Heart right ventricle (tissue), 16 donors: ENCODE measurements at regions not wholly inside any gene's neighbourhood (a gene's known extent, or its start where the extent isn't known, plus 50 kb on each side); places are given as distances from the start of the nearest gene placed in this dataset.

Experiments used
- ATAC-seq, 8 donors: fragments of 200-7000 bp; cut with Tn5 transposase; one replicate each; pipeline ENCODE4 v1.9.1; 2020; ENCODE audit warnings: mild to moderate bottlenecking in 8 of 8, moderate library complexity in 8 of 8, moderate number of reproducible peaks in 1 of 8
- DNase-seq, 2 donors: peaks; one replicate each; pipeline ENCODE4 v3.0.0-alpha.2; 2020
- H3K27ac ChIP-seq, 10 donors: fragments of 200-600 bp; sonication (generic) in 2 of 10; one replicate each; pipeline versions ENCODE4 v1.5.0 to v1.8.0; 2020 to 2022; ENCODE audit warnings: mild to moderate bottlenecking in 3 of 10
- H3K27me3 ChIP-seq, 7 donors: fragments of 200-600 bp; one replicate each; pipeline ENCODE4 v1.8.0; 2021 to 2022; ENCODE audit warnings: mild to moderate bottlenecking in 2 of 7
- H3K36me3 ChIP-seq, 9 donors: fragments of 200-600 bp; sonication (generic) in 1 of 9; one replicate each; pipeline versions ENCODE4 v1.5.0 to v1.8.0; 2020 to 2022; ENCODE audit warnings: mild to moderate bottlenecking in 2 of 9
- H3K4me1 ChIP-seq, 9 donors: fragments of 200-600 bp; sonication (generic) in 1 of 9; one replicate each; pipeline versions ENCODE4 v1.5.0 to v1.8.0; 2020 to 2022; ENCODE audit warnings: mild to moderate bottlenecking in 4 of 9
- H3K4me3 ChIP-seq, 10 donors: fragments of 200-600 bp; sonication (generic) in 2 of 10; one replicate each; pipeline versions ENCODE4 v1.5.0 to v1.8.0; 2020 to 2022; ENCODE audit warnings: mild to moderate bottlenecking in 7 of 10, moderate library complexity in 2 of 10
- H3K9me3 ChIP-seq, 11 donors: fragments of 200-600 bp in 10 of 11; sonication (generic) in 2 of 11; one replicate each; pipeline versions ENCODE4 v1.5.0 to v1.8.0; 2013 to 2022; ENCODE audit warnings: mild to moderate bottlenecking in 2 of 11, control low read depth in 1 of 11, moderate library complexity in 1 of 11
- CTCF ChIP-seq, 9 donors: fragments of 200-600 bp; sonication (generic) in 2 of 9; IDR thresholded peaks; one replicate each; pipeline versions ENCODE4 v1.5.0 to v1.8.0; 2021 to 2022; ENCODE audit warnings: antibody characterized with exemption in 9 of 9, mild to moderate bottlenecking in 5 of 9, moderate library complexity in 1 of 9
- WGBS, 2 donors: extraction: QIAGEN DNeasy Blood & Tissue Kit; methylation state at CpG; one replicate each; pipeline ENCODE4 v1.1.7; 2013; ENCODE audit warnings: inconsistent platforms in 1 of 2; 5-methylcytosine and 5-hydroxymethylcytosine counted together
- intact Hi-C, 10 donors: fragments of 100-400 bp; cut with DNase I; formaldehyde crosslinking; loops; one replicate each; pipeline versions ENCODE4 v1.11.1 to v1.14.2; 2022
- donor health status: Arrhythmogenic right ventricular cardiomyopathy.
- donor health status: ischemic (EF 13 %, LVEDD 7.1; RV severe dilation, severe dysfunction).
- donor health status: healthy with polysubstance abuse.
- donor health status: DM: no; HTN: yes; CAD: no.
- donor health status: DM: no; HTN: no; CAD: no.
- donor health status: ischemic (EF 25% LVEDD 6.9; RV normal size, moderate dysfunction).
- donor health status: ischemic (EF 25% LVEDD 5.7; RV mildly dilated, moderate dysfunction).
- donor health status: healthy.
- donor health status: DM: yes; HTN: yes; CAD: no.
- donor health status: Ischemic cardiomyopathy.
- donor health status: ischemic (EF 35%, LVEDD 5.7; RV mildly dilated, moderate dysfunction).
- donor health status: nonischemic (EF 11% LVEDD 7.7; RV severe dilation, severe dysfunction).
- donor health status: DM: yes; HTN: yes; CAD: no.
- donor health status: PGD.
- donor health status: ischemic (EF 29% LVEDD 5.4; RV normal size, mild dysfunction).
- donor health status: nonischemic (EF 23%, LVEDD 6.1; RV moderate dilation, normal function).

GRCh38 chr12:63013302-63013701, 78.4 kb upstream of the PPM1H start:
- Histone ChIP-seq H3K27me3 (peaks cover 0 to 13% (median 0%) of the 10 kb centered on the region in 7 donors), H3K27ac (no peak overlapping the region), H3K4me3 (no peak overlapping the region), H3K9me3 (no peaks in the 10 kb centered on the region), H3K36me3 (no peaks in the 10 kb centered on the region), H3K4me1 (no peaks in the 10 kb centered on the region)
- intact Hi-C loops = no loop called here
- WGBS, 2 donors = 89 to 92% methylated on average over 3 of the region's 3 CpGs
- no peak for ATAC-seq
- TF ChIP-seq CTCF (IDR thresholded peaks at IDR 0.05) = no peak
- no peak for DNase-seq

GRCh38 chr12:63010698-63011097, 75.7 kb upstream of the PPM1H start:
- H3K36me3 ChIP-seq = no peaks in the 10 kb centered on the region
- 85 to 98% methylated on average over 2 of the region's 2 CpGs for WGBS, 2 donors
- no peaks in the 10 kb centered on the region for H3K9me3 ChIP-seq
- peaks cover 0 to 13% (median 0%) of the 10 kb centered on the region in 7 donors for H3K27me3 ChIP-seq
- no peak overlapping the region for H3K4me3 ChIP-seq
- intact Hi-C loops = no loop called here
- H3K4me1 ChIP-seq = no peaks in the 10 kb centered on the region
- DNase-seq (no peak), ATAC-seq (no peak)
- H3K27ac ChIP-seq = no peak overlapping the region
- TF ChIP-seq CTCF (IDR thresholded peaks at IDR 0.05) = no peak

GRCh38 chr12:63008372-63008771, 73.4 kb upstream of the PPM1H start:
- TF ChIP-seq CTCF (IDR thresholded peaks at IDR 0.05) = no peak
- H3K4me1 ChIP-seq = no peaks in the 10 kb centered on the region
- peaks cover 0 to 13% (median 0%) of the 10 kb centered on the region in 7 donors for H3K27me3 ChIP-seq
- DNase-seq (no peak), ATAC-seq (no peak)
- H3K9me3 ChIP-seq = no peaks in the 10 kb centered on the region
- H3K36me3 ChIP-seq = no peaks in the 10 kb centered on the region
- no peak overlapping the region for H3K27ac ChIP-seq
- intact Hi-C loops = no loop called here
- 77 to 84% methylated on average over 4 of the region's 4 CpGs for WGBS, 2 donors
- H3K4me3 ChIP-seq = no peak overlapping the region

- no peaks in the 10 kb centered on the region for H3K9me3 ChIP-seq
- no peak for TF ChIP-seq CTCF (IDR thresholded peaks at IDR 0.05)
- no peaks in the 10 kb centered on the region for H3K4me1 ChIP-seq
- DNase-seq (no peak), ATAC-seq (no peak)
- intact Hi-C loops = no loop called here
- WGBS, 2 donors = 80 to 81% methylated on average over 6 of the region's 6 CpGs
- no peaks in the 10 kb centered on the region for H3K36me3 ChIP-seq
- H3K27me3 ChIP-seq = peaks cover 0 to 8% (median 0%) of the 10 kb centered on the region in 7 donors
- no peak overlapping the region for H3K4me3 ChIP-seq
- no peak overlapping the region for H3K27ac ChIP-seq
Observed at GRCh38 chr12:63007726-63008125, 72.8 kb upstream of the PPM1H start.
